ENCODE measurements at regions not wholly inside any gene's neighbourhood (a gene's known extent, or its start where the extent isn't known, plus 50 kb on each side); places are given as distances from the start of the nearest gene placed in this dataset.
"Not testable (repeated sequence)": the region's sequence is repeated elsewhere in the genome, so short reads cannot be mapped to it uniquely, and the experiment has no call there.

DNA sequence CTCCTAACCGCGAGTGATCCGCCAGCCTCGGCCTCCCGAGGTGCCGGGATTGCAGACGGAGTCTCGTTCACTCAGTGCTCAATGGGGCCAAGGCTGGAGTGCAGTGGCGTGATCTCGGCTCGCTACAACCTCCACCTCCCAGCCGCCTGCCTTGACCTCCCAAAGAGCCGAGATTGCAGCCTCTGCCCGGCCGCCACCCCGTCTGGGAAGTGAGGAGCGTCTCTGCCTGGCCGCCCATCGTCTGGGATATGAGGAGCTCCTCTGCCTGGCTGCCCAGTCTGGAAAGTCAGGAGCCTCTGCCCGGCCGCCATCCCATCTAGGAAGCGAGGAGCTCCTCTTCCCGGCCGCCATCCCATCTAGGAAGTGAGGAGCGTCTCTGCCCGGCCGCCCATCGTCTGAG is 58.8 kb upstream of the ANKRD30BL start:
- DNase-seq = not testable (repeated sequence)

DNA sequence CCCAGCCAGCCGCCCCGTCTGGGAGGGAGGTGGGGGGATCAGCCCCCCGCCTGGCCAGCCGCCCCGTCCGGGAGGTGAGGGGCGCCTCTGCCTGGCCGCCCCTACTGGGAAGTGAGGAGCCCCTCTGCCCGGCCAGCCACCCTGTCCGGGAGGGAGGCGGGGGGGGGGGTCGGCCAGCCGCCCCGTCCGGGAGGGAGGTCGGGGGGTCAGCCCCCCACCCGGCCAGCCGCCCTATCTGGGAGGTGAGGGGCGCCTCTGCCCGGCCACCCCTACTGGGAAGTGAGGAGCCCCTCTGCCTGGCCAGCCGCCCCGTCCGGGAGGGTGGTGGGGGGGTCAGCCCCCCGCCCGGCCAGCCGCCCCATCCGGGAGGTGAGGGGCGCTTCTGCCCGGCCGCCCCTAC is 60.1 kb upstream of the ANKRD30BL start:
- DNase-seq = not testable (repeated sequence)

DNA sequence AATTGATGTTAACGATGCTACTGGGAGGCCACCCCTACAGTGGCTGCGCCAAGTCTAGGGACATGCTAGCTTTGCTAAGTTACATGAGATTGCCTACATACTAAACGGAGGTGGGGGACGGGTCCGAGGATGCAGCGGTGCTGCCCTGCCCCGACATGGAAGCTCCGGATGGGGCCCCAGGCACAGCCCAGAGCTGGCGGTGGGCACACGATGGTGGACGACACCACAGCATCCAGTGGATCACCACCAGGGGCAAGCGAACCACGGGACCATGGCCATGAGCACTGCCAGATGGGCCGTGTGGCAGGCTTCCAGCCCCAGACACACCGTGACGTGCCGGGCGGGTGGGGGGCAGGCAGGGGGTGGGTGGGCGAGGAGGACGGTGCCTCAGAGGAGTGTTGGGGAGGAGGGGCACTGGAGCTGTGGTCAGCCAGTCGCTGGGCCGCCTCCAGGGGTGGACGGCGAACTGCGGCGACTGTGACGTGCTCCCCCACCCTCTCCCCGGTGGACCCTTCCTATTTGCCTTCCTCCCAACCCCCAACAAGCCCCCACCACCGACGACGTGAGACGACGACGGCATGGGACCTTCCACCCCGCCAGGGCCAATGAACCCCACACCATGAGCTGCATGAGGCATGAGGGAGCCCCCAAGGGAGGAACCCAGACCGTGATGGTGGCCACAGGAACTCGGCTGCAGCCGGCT is 90.6 kb upstream of the ANKRD30BL start:
- DNase-seq = no peak

- DNase-seq = no peak
Observed at GRCh38 chr2:132252894-132253264, 91.1 kb upstream of the ANKRD30BL start.

GRCh38 chr2:132253496-132254305 is 91.9 kb upstream of the ANKRD30BL start:
- DNase-seq = no peak

- not testable (repeated sequence) for DNase-seq
Observed at GRCh38 chr2:132254306-132254919, 92.7 kb upstream of the ANKRD30BL start.

GRCh38 chr2:132255714-132256113 is 94.0 kb upstream of the ANKRD30BL start:
- no peak for DNase-seq

DNA sequence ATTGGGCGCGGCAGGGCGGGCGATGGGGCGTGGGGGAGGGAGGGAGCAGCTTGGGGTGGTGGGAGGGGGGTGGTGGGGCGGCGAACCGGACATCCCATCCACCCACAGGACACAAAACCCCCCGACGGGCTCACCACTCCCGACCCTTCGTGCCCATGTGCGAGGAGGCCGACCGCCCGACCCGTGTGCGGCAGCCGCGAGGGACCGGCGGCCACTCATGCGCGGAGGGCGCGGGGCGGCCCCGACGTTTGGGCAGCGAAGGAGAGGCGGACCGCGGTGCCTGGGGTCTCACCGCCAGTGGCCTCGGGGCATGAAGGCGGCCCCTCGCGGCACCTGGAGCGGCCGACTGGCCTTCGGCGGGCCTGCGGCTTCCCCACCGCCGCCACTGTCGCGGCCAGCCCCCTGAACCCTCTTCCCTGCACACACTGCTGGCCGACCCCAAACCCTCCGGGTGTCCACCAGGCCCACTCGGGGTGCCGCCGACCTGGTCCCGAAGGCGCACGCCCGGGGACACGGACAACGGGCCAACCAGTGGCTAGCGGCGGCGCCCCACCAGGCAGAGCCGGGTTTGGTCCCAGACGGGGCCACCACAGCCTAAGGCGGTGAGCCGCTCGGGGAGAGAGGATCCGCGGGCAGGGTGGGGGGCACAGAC is 94.6 kb upstream of the ANKRD30BL start:
- no peak for DNase-seq

- DNase-seq = not testable (repeated sequence)
Observed at GRCh38 chr2:132256903-132257300, 95.2 kb upstream of the ANKRD30BL start.

DNA sequence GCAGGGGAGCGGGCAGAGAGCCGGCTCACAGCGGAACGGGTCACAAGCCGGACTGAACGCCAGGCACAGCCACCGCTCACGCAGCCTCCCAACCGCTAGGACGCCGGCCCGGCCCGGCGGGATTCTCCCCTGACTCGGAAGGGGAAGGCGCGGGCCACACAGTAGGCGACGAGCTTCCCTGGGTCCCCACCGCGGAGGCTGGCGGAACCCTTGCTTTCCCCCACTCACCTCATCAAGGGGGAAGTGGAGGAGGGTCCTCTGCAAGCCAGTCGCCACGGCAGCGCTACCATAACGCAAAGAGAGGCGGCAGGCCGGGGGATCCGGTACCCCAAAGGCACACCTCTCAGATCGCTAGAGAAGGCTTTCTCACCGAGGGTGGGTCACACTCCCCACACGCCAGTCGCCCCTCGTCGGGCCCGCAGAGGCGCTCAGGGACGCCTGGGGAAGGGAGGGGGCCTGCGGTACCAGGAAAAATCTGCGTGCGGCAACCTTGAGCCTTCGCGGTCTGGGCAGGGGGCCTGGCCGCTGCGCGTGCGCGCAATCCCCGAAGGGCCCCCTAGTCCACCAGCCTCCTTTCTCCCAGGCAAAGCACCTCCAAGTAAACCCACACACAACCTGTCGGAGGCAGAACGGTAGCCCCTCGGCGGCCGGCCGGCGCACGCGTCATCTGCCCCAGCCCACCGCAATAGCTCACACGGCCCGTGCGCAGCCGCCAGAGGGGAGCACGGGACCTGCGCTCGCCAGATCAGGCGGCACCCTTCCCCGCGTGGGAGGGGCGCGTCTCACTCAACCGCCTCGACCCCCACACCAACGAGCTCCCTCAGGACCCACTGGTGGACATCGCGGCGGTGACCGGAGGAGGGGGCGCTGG is 95.8 kb upstream of the ANKRD30BL start:
- DNase-seq = not testable (repeated sequence)

GRCh38 chr2:132259276-132259675 is 97.5 kb upstream of the ANKRD30BL start:
- not testable (repeated sequence) for DNase-seq

GRCh38 chr2:132265595-132265994 is 103.8 kb upstream of the ANKRD30BL start:
- DNase-seq = not testable (repeated sequence)

- DNase-seq = no peak
Observed at GRCh38 chr2:132267105-132267497, 105.3 kb upstream of the ANKRD30BL start.

DNA sequence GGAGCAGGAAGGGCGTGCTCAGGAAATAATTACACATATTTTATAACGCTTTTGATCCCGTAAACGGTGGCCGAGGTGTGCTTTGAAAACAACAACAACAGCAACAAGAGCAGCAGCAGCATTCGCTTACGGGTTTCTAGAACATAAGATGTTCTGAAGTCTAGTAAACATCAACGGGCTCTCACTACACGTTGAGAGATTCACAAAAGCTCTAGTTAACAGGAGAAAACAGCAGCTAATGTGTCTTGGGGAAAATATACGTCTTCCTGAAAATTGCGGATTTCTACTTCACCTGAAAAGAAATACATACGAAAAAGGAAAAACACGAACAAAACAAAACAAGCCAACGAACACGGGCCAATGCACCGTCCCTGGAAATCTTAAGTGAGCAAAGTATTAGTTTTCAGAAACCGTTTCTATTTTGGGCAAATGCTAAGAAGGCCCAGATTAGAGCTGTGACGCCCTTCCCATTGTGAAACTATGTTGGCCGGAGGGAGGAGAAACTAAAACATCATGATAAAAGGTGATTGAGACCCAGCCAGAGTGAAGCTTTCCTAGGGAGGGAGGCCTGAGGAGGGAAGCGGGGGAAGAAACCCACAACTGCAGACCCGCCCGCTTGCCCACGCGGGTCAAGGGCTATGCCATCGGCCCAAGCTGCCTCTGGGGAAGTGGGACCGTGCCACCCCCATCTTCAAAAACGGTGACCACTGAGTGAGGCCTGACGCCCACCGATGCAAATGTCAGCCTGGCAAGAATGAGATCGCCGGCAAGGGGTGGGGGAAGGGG is 105.9 kb upstream of the ANKRD30BL start:
- DNase-seq = not testable (repeated sequence)

GRCh38 chr2:132268284-132268976 is 106.7 kb upstream of the ANKRD30BL start:
- not testable (repeated sequence) for DNase-seq

DNA sequence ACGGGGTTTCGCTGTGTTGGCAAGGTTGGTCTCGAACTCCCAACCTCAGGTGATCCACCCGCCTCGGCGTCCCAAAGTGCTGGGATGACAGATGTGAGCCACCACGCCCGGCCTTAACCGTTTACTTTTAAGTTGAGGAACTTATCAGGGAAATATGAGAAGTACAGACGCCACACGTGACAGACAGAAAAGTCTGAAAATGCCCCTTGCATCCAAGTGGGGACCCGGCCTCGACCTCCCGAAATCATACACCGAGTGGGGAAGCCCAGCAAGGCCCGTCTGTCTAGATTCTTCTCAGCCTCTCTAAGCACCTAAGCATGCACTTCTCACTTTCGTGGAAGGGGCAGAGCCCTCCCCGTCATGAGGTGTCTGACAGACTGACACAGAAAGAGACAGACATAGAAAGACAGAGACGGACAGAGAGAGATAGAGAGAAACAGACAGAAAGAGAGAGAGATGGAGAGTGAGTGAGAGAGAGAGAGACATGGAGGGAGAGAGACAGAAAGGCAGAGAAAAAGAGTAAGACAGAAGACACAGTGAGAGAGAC is 107.3 kb upstream of the ANKRD30BL start:
- no peak for DNase-seq

GRCh38 chr2:132270255-132270654 is 108.5 kb upstream of the ANKRD30BL start:
- no peak for DNase-seq

GRCh38 chr2:132270981-132271546 is 109.3 kb upstream of the ANKRD30BL start:
- DNase-seq = no peak

- not testable (repeated sequence) for DNase-seq
Observed at GRCh38 chr2:132271794-132272193, 110.0 kb upstream of the ANKRD30BL start.

- DNase-seq = no peak
Observed at GRCh38 chr2:132272713-132273112, 111.0 kb upstream of the ANKRD30BL start.

Measured in NCI-H1105 (cell line).